Keratinocyte (primary cell): ENCODE measurements at regions not wholly inside any gene's neighbourhood (a gene's known extent, or its start where the extent isn't known, plus 50 kb on each side); places are given as distances from the start of the nearest gene placed in this dataset.

Experiments used
- EZH2 ChIP-seq: IDR thresholded peaks from one replicate; pipeline ENCODE4 v1.6.1; 2012; ENCODE audit warnings: inconsistent platforms, mild to moderate bottlenecking, low read length, moderate library complexity
- TF ChIP-seq, protein P1 (sequence below), 3 experiments: IDR thresholded peaks in 1 of 3; conservative IDR thresholded peaks in 1 of 3; optimal IDR thresholded peaks in 1 of 3; 2 replicates in 2 of 3; 3 replicates in 1 of 3; pipeline versions ENCODE3 to v1.5.1; 2011; ENCODE audit warnings: low read length in 3 of 3, mild to moderate bottlenecking in 3 of 3, moderate library complexity in 2 of 3, control low read depth in 1 of 3, inconsistent platforms in 1 of 3; ENCODE audit not compliant: insufficient read depth in 2 of 3; ENCODE audit errors: extremely low read depth in 1 of 3

DNA sequence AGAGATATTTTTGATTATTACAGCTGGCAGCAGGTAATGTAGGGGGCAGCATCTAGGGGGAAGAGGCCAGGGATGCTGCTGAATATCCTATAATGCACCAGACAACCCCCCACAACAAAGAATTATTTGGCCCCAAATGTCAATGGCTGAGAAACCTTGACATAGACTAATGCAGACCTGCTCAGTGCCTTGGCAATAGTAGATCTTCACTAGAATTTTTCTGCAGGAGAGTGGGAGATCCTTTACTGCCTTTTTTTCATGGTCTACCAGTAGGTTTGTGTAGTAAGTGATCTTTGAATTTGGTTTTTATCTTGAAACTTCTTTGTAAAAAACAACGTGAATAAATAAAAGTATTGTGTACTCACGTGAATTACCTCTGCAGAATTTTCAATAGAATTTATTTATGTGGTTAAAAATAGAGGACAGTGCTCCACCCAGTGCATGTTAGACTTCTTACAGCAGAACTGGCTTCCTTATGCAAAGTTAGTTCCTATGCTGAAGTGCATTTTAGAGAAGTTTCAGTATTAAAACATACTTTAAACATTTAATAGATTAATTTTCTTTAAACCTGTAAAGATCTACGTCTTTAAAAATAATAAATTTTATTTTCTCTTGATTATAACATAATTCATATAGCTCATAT lies 199.6 kb upstream of the HDAC9 start:
- TF ChIP-seq, protein P1, sequence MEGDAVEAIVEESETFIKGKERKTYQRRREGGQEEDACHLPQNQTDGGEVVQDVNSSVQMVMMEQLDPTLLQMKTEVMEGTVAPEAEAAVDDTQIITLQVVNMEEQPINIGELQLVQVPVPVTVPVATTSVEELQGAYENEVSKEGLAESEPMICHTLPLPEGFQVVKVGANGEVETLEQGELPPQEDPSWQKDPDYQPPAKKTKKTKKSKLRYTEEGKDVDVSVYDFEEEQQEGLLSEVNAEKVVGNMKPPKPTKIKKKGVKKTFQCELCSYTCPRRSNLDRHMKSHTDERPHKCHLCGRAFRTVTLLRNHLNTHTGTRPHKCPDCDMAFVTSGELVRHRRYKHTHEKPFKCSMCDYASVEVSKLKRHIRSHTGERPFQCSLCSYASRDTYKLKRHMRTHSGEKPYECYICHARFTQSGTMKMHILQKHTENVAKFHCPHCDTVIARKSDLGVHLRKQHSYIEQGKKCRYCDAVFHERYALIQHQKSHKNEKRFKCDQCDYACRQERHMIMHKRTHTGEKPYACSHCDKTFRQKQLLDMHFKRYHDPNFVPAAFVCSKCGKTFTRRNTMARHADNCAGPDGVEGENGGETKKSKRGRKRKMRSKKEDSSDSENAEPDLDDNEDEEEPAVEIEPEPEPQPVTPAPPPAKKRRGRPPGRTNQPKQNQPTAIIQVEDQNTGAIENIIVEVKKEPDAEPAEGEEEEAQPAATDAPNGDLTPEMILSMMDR (optimal IDR thresholded peaks at IDR 0.05 in 1 of 3, IDR thresholded peaks at IDR 0.05 in 1 of 3, conservative IDR thresholded peaks at IDR 0.05 in 1 of 3; ENCODE audit: extremely low read depth in 1 of 3, insufficient read depth in 2 of 3, low read length in 3 of 3) = no peak
- no peak for TF ChIP-seq EZH2
